SK-N-SH (cell line): ENCODE measurements at regions not wholly inside any gene's neighbourhood (a gene's known extent, or its start where the extent isn't known, plus 50 kb on each side); places are given as distances from the start of the nearest gene placed in this dataset.

ENCODE experiments used
- CTCF ChIA-PET: fragments of 300-600, 350-600 bp; formaldehyde crosslinking; extraction: SDS; loops from one replicate; lab custom pipeline; 2021; lab: Yijun Ruan, JAX
- POLR2A ChIA-PET: fragments of 350-600 bp; sonication (Branson Sonifier 250); formaldehyde crosslinking; extraction: SDS; loops from one replicate; lab custom pipeline; 2020; ENCODE audit warnings: antibody characterized with exemption, inconsistent platforms; lab: Yijun Ruan, JAX
- DNase-seq: peaks from one replicate; pipeline ENCODE4 v3.0.0; 2012
- H2AFZ ChIP-seq: fragments of 200-600 bp; sonication (generic); 2 replicates; pipeline ENCODE4 v1.8.1; 2016; ENCODE audit warnings: antibody characterized with exemption, mild to moderate bottlenecking, low read depth
- H3F3A ChIP-seq: fragments of 200-600 bp; sonication (generic); replicated peaks from 2 replicates; pipeline ENCODE3; 2016; ENCODE audit warnings: antibody characterized with exemption, mild to moderate bottlenecking; ENCODE audit not compliant: insufficient read depth
- H3K27ac ChIP-seq, 2 experiments: fragments of 200-500 bp in 1 of 2; fragments of 200-600 bp in 1 of 2; sonication (Bioruptor generic) in 1 of 2; sonication (generic), shearing (Covaris generic) in 1 of 2; 2 replicates each; pipeline versions ENCODE4 v1.5.1 to v1.6.1; 2014 to 2016; ENCODE audit warnings: low read depth in 2 of 2, inconsistent platforms in 1 of 2, low read length in 1 of 2, mild to moderate bottlenecking in 1 of 2, mixed read lengths in 1 of 2
- H3K27me3 ChIP-seq: fragments of 200-600 bp; sonication (generic), shearing (Covaris generic); 2 replicates; pipeline ENCODE4 v1.6.1; 2016; ENCODE audit warnings: mixed run types; ENCODE audit not compliant: insufficient read depth
- H3K36me3 ChIP-seq, 2 experiments: fragments of 200-500 bp in 1 of 2; fragments of 200-600 bp in 1 of 2; sonication (Bioruptor generic) in 1 of 2; sonication (generic) in 1 of 2; replicated peaks in 1 of 2; 2 replicates each; pipeline versions ENCODE3 to v1.5.1; 2014 to 2016; ENCODE audit warnings: low read length in 1 of 2, mild to moderate bottlenecking in 1 of 2; ENCODE audit not compliant: insufficient read depth in 2 of 2, control insufficient read depth in 1 of 2
- H3K4me1 ChIP-seq, 2 experiments: fragments of 200-500 bp in 1 of 2; fragments of 200-600 bp in 1 of 2; sonication (Bioruptor generic) in 1 of 2; sonication (generic), shearing (Covaris generic) in 1 of 2; 2 replicates each; pipeline versions ENCODE4 v1.5.1 to v1.6.1; 2014 to 2016; ENCODE audit warnings: low read depth in 1 of 2, low read length in 1 of 2, mixed run types in 1 of 2; ENCODE audit not compliant: insufficient read depth in 2 of 2, control insufficient read depth in 1 of 2
- H3K4me2 ChIP-seq: fragments of 200-600 bp; sonication (generic), shearing (Covaris generic); 2 replicates; pipeline ENCODE4 v1.6.1; 2017; ENCODE audit warnings: mixed run types
- H3K4me3 ChIP-seq, 2 experiments: fragments of 200-500 bp in 1 of 2; fragments of 200-600 bp in 1 of 2; sonication (Bioruptor generic) in 1 of 2; sonication (generic), shearing (Covaris generic) in 1 of 2; 2 replicates each; pipeline versions ENCODE4 v1.5.1 to v1.8.1; 2014 to 2016; ENCODE audit warnings: low read depth in 2 of 2, inconsistent platforms in 1 of 2, low read length in 1 of 2, mild to moderate bottlenecking in 1 of 2, mixed read lengths in 1 of 2, moderate library complexity in 1 of 2
- H3K79me2 ChIP-seq: fragments of 200-600 bp; sonication (generic); 2 replicates; pipeline ENCODE4 v1.8.1; 2017; ENCODE audit warnings: mild to moderate bottlenecking; ENCODE audit not compliant: insufficient read depth
- H3K9ac ChIP-seq: fragments of 200-600 bp; sonication (generic); 2 replicates; pipeline ENCODE4 v1.6.1; 2017; ENCODE audit warnings: mixed run types
- H3K9me2 ChIP-seq: fragments of 200-600 bp; sonication (generic); 2 replicates; pipeline ENCODE4 v1.6.1; 2017; ENCODE audit warnings: mixed run types
- H3K9me3 ChIP-seq: fragments of 200-600 bp; sonication (generic); 2 replicates; pipeline ENCODE4 v1.6.1; 2017; ENCODE audit warnings: mixed run types, mild to moderate bottlenecking, moderate library complexity
- H4K20me1 ChIP-seq: fragments of 200-600 bp; sonication (generic); 2 replicates; pipeline ENCODE4 v1.6.1; 2017; ENCODE audit warnings: mild to moderate bottlenecking, mixed run types; ENCODE audit not compliant: insufficient read depth
- ELF1 ChIP-seq: IDR thresholded peaks from 2 replicates; pipeline ENCODE4 v1.4.0; 2012
- EP300 ChIP-seq, 2 experiments: IDR thresholded peaks; 2 replicates each; pipeline versions ENCODE4 v1.4.0 to v1.6.1; 2012; ENCODE audit warnings: borderline replicate concordance in 1 of 2, low read depth in 1 of 2, low read length in 1 of 2
- EZH2phosphoT487 ChIP-seq: fragments of 200-600 bp; sonication (generic); IDR thresholded peaks from 2 replicates; pipeline ENCODE4 v1.6.1; 2017; ENCODE audit warnings: low read depth, mixed run types, mild to moderate bottlenecking, antibody characterized with exemption, moderate library complexity, borderline replicate concordance
- FOXM1 ChIP-seq: IDR thresholded peaks from 2 replicates; pipeline ENCODE4 v1.4.0; 2012; ENCODE audit warnings: low read depth, mild to moderate bottlenecking
- NRF1 ChIP-seq: IDR thresholded peaks from 2 replicates; pipeline ENCODE4 v1.6.1; 2012; ENCODE audit warnings: low read depth, mild to moderate bottlenecking, low read length
- POLR2AphosphoS5 ChIP-seq: IDR thresholded peaks from 2 replicates; pipeline ENCODE4 v1.6.1; 2012; ENCODE audit warnings: low read depth, low read length
- RAD21 ChIP-seq: IDR thresholded peaks from 2 replicates; pipeline ENCODE4 v1.6.1; 2012; ENCODE audit warnings: mild to moderate bottlenecking, low read length
- RCOR1 ChIP-seq: fragments of 150-350 bp; IDR thresholded peaks from 2 replicates; pipeline ENCODE4 v1.6.1; 2017; ENCODE audit warnings: antibody characterized with exemption, low read length
- RFX5 ChIP-seq: IDR thresholded peaks from 2 replicates; pipeline ENCODE4 v1.6.1; 2012; ENCODE audit warnings: mild to moderate bottlenecking, improper control_type of control experiment, low read length
- SIN3A ChIP-seq: IDR thresholded peaks from 2 replicates; pipeline ENCODE4 v1.6.1; 2012; ENCODE audit warnings: low read depth, mild to moderate bottlenecking, low read length, moderate library complexity, borderline replicate concordance
- SMC3 ChIP-seq: IDR thresholded peaks from 2 replicates; pipeline ENCODE4 v1.6.1; 2012; ENCODE audit warnings: low read depth, low read length, improper control_type of control experiment
- TAF1 ChIP-seq: IDR thresholded peaks from 2 replicates; pipeline ENCODE4 v1.6.1; 2012; ENCODE audit warnings: low read depth, mild to moderate bottlenecking, low read length, moderate library complexity, borderline replicate concordance
- TCF12 ChIP-seq: IDR thresholded peaks from 2 replicates; pipeline ENCODE4 v1.4.0; 2012
- YY1 ChIP-seq: IDR thresholded peaks from 2 replicates; pipeline ENCODE4 v1.4.0; 2012; ENCODE audit warnings: low read depth, mild to moderate bottlenecking
- WGBS: methylation state at CpG from one replicate; pipeline ENCODE4 v1.1.6; 2017; ENCODE audit warnings: low lambda C conversion rate; 5-methylcytosine and 5-hydroxymethylcytosine counted together
- TF ChIP-seq, protein P1 (sequence below): IDR thresholded peaks from 2 replicates; pipeline ENCODE4 v1.4.0; 2012; ENCODE audit warnings: low read depth
- TF ChIP-seq, protein P2 (sequence below): fragments of 150-350 bp; IDR thresholded peaks from 2 replicates; pipeline ENCODE4 v1.6.1; 2016; ENCODE audit warnings: mild to moderate bottlenecking, low read depth, low read length
- TF ChIP-seq, protein P3 (sequence below): IDR thresholded peaks from 2 replicates; pipeline ENCODE4; 2012

DNA sequence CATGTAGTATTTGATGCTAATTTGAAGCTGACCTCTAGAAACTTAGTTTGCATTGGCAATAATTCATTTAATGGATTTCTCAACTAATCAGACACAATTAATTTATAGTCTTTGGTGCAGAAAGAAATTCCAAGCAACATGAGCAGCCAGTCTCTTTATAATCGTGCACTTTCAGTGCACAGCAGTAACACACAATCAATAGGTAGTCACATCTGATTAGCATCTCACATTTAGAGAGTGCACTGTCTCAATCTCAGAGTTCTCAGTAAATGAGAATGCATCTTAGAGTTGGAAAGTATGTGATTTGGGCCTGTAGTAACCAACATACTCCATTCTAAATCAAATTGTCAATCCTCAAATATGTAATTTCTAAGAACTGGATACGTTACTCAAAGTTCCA, 377.6 kb downstream of the POM121L12 start:
- Histone ChIP-seq H3K4me1 (peaks cover 0 to 6% of the 10 kb centered on the region in 2 experiments; a peak in 1 of 4 replicates), H3K4me2 (no peak overlapping the region), H2AFZ (no peak overlapping the region), H3K36me3 (no peaks in the 10 kb centered on the region), H3K27me3 (no peaks in the 10 kb centered on the region), H3K79me2 (no peaks in the 10 kb centered on the region), H3K9ac (no peak overlapping the region), H3K9me3 (peaks cover 10% of the 10 kb centered on the region; the same call in 1 of the 2 replicates), H3K27ac (no peak overlapping the region), H3K9me2 (0 out of 2 replicates have a peak, but pooled peaks cover 3% of the 10 kb centered on the region), H3K4me3 (no peak overlapping the region), H4K20me1 (no peaks in the 10 kb centered on the region), H3F3A (no peaks in the 10 kb centered on the region)
- ChIA-PET CTCF (no interaction called here), POLR2A (no interaction called here)
- no peak for DNase-seq
- 12% methylated on average over 2 of the region's 2 CpGs for WGBS
- TF ChIP-seq RCOR1 (no peak), RAD21 (no peak), TCF12 (no peak), FOXM1 (no peak)

DNA sequence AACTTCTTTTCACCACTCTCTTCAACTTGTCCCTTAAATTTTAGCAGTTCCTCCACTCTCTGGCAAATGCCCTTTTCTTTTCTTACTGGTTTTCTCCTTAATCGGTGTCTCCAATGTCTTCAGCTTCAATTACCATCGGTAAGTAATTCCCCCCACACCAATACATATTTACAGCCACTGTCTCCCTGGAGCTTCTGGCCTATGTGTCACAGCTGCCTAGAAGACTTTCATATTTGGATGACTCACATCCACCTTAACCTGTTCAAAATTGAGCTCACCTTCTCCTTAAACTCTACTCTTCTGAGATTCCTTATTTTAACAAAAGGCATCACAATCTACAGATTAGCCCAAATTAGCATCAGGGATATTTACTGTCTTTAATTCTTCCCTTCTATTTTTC, 380.4 kb downstream of the POM121L12 start:
- POLR2A ChIA-PET: no interaction called here
- no peak for DNase-seq
- Histone ChIP-seq H3K27ac (no peak overlapping the region), H3K9ac (no peak overlapping the region), H3K4me2 (no peak overlapping the region), H3K9me3 (no peaks in the 10 kb centered on the region; the same call in 1 of the 2 replicates), H3K79me2 (no peaks in the 10 kb centered on the region), H3K27me3 (no peaks in the 10 kb centered on the region), H3F3A (no peaks in the 10 kb centered on the region), H3K4me3 (no peak overlapping the region), H3K9me2 (0 out of 2 replicates have a peak, but pooled peaks cover 3% of the 10 kb centered on the region), H3K36me3 (no peaks in the 10 kb centered on the region), H2AFZ (no peak overlapping the region), H4K20me1 (no peaks in the 10 kb centered on the region), H3K4me1 (peaks cover 0 to 6% of the 10 kb centered on the region in 2 experiments; a peak in 1 of 4 replicates)
- TF ChIP-seq EZH2phosphoT487 (no peak), RCOR1 (no peak), NRF1 (no peak), SIN3A (no peak), SMC3 (no peak), YY1 (no peak)
- TF ChIP-seq, protein P1, sequence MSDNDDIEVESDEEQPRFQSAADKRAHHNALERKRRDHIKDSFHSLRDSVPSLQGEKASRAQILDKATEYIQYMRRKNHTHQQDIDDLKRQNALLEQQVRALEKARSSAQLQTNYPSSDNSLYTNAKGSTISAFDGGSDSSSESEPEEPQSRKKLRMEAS: no peak
- TF ChIP-seq, protein P2, sequence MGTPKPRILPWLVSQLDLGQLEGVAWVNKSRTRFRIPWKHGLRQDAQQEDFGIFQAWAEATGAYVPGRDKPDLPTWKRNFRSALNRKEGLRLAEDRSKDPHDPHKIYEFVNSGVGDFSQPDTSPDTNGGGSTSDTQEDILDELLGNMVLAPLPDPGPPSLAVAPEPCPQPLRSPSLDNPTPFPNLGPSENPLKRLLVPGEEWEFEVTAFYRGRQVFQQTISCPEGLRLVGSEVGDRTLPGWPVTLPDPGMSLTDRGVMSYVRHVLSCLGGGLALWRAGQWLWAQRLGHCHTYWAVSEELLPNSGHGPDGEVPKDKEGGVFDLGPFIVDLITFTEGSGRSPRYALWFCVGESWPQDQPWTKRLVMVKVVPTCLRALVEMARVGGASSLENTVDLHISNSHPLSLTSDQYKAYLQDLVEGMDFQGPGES: no peak
- WGBS: 35% methylated on average over 2 of the region's 2 CpGs
- CTCF ChIA-PET: interaction anchor here (0.9 kb wide), 1 partner anchor 111 kb away, joined by 3 read pairs; no protein-coding TSS in a partner anchor

DNA sequence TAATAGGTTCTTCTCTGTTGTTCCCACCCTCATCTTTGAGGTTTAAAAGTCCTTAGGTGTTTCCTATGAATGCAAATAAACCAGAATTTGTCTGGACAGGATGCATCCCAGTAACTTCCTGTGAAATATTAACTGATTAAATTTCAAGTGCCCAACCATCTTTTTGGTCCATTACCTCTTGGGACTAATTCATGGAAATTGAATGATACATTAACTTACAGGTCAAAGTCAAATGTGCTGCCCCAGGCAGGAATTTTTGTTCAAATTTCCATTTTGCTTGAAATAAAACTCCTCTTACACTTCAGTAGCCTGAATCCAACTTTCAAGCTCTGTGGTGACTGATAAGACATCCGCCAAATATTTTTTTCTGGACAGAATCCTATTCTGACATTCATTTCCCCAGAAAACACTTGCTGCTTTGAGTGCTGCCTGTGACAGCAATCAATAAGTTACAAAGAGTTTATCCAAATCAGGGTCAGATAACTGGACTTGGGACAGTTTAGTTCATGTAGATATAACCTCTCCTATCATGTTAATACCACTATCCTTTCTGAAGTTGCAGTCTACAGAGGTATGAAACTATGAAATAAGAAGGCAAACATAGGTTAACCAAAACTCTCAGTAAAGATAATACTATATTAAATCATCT, 383.5 kb downstream of the POM121L12 start:
- POLR2A ChIA-PET: no interaction called here
- 26% methylated on average over 1 of the region's 1 CpG for WGBS
- H3K9ac ChIP-seq: no peak overlapping the region
- no peaks in the 10 kb centered on the region for H3K9me2 ChIP-seq
- H3K27ac ChIP-seq: peak overlapping the region in 1 of 2 experiments; percentile 74; a peak in 1 of 4 replicates
- no peak overlapping the region for H2AFZ ChIP-seq
- no peak for DNase-seq
- CTCF ChIA-PET: no interaction called here
- H3K36me3 ChIP-seq: no peaks in the 10 kb centered on the region
- H3K9me3 ChIP-seq: 0 out of 2 replicates have a peak, but pooled peaks cover 4% of the 10 kb centered on the region
- no peaks in the 10 kb centered on the region for H3K79me2 ChIP-seq
- H3K4me3 ChIP-seq: no peak overlapping the region
- no peaks in the 10 kb centered on the region for H4K20me1 ChIP-seq
- H3K4me2 ChIP-seq: no peak overlapping the region
- no peaks in the 10 kb centered on the region for H3K27me3 ChIP-seq
- peaks cover 0 to 13% of the 10 kb centered on the region in 2 experiments; a peak in 1 of 4 replicates for H3K4me1 ChIP-seq
- no peaks in the 10 kb centered on the region for H3F3A ChIP-seq
- TF ChIP-seq EP300 (IDR thresholded peaks at IDR 0.05; ENCODE audit: borderline replicate concordance in 1 of 2, low read depth in 1 of 2, low read length in 1 of 2) (no peak), YY1 (no peak), RFX5 (no peak), SIN3A (no peak), TAF1 (no peak), ELF1 (no peak), POLR2AphosphoS5 (no peak), NRF1 (no peak)
- TF ChIP-seq, protein P1: no peak
- TF ChIP-seq, protein P3, sequence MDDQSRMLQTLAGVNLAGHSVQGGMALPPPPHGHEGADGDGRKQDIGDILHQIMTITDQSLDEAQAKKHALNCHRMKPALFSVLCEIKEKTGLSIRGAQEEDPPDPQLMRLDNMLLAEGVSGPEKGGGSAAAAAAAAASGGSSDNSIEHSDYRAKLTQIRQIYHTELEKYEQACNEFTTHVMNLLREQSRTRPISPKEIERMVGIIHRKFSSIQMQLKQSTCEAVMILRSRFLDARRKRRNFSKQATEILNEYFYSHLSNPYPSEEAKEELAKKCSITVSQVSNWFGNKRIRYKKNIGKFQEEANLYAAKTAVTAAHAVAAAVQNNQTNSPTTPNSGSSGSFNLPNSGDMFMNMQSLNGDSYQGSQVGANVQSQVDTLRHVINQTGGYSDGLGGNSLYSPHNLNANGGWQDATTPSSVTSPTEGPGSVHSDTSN: no peak
